ENCODE measurements at regions not wholly inside any gene's neighbourhood (a gene's known extent, or its start where the extent isn't known, plus 50 kb on each side); places are given as distances from the start of the nearest gene placed in this dataset.
"Not testable (repeated sequence)": the region's sequence is repeated elsewhere in the genome, so short reads cannot be mapped to it uniquely, and the experiment has no call there.

DNA sequence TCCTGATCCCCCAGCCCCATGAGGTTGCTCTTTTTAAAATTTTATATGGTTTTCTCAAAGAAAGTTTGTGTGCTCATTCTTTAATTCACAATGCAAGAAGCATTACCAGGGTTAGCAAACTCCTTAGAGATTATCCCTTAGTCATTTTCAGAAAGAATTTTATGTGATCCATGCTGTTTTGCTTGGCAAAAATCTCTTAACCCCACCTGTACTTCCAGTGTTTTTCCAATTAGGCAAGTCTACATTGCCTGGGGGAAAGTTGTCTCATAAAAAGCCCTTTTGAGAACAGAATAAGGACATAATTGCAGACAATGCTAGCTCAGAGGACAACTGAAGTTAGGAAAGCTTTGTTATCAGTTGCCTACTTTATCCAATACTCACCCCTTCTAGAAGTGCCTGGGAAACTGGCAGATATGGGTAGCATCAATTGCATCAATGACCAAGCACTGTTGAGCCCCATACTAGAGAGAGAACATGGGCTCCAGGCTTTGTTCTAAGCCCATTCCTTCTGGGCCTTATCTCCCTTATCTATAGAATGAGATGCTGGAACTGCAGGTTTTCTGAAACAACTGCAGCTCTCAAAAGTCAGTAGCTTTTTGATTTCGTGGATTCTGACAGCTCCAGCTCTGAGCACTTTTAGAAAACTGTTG lies 265.9 kb upstream of the SPHKAP start:
- Mint-ChIP-seq H3K4me1 (no peaks in the 10 kb centered on the region), H3K36me3 (no peaks in the 10 kb centered on the region)
- CTCF ChIA-PET = no interaction called here

DNA sequence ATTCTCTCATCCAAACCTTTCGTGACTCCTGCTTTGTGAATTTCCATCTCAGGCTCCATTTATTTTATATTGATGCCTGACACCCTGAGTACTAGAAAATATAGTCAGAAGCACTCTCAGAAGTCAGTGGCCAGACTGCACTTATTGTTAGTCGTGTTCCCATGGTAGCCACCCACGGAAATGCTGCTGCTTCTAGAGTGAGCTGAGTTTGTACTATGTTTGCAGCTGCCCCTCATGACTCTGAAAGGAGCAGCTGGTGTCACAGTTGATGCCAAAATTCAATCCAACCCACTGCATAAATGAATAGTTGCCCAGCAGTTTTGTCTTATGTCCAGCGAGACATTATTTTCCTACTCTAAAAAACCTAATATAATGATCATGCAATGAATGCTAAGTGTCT lies 265.2 kb upstream of the SPHKAP start:
- no peaks in the 10 kb centered on the region for H3K27me3 Mint-ChIP-seq

More for the DNA sequence above, 265.9 kb upstream of the SPHKAP start:
- DNase-seq = no peak
- H3K9me3 Mint-ChIP-seq = peaks cover 2% of the 10 kb centered on the region
- no peak overlapping the region for H3K4me3 Mint-ChIP-seq
- no peak overlapping the region for H3K27ac Mint-ChIP-seq
- H3K27me3 Mint-ChIP-seq = no peaks in the 10 kb centered on the region

DNA sequence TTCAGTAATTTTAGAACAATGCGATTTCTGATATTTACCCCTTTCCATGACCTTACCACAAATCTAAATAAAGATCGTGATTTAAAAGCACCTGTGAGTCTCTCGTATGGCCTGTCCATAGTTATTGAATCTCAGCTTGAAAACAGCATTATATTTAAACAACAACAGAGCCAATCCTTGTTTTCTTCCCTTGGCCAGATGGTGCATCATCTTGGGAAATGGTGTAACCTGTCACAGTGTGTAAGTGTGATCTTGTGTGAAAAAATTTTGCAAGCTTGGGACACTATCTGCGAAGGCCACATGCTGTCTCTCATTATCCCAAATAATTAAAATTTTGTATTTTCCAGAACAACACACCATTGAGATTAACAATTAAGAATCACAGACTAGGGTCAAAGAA lies 262.7 kb upstream of the SPHKAP start:
- H3K27me3 Mint-ChIP-seq = no peaks in the 10 kb centered on the region
- no peak overlapping the region for H3K27ac Mint-ChIP-seq
- no peaks in the 10 kb centered on the region for H3K4me1 Mint-ChIP-seq
- no peaks in the 10 kb centered on the region for H3K36me3 Mint-ChIP-seq
- peaks cover 4% of the 10 kb centered on the region for H3K9me3 Mint-ChIP-seq
- DNase-seq = no peak
- CTCF ChIA-PET = no interaction called here
- H3K4me3 Mint-ChIP-seq = no peak overlapping the region

More for the DNA sequence above, 265.2 kb upstream of the SPHKAP start:
- Mint-ChIP-seq H3K9me3 (peaks cover 2% of the 10 kb centered on the region), H3K27ac (no peak overlapping the region), H3K36me3 (no peaks in the 10 kb centered on the region), H3K4me3 (no peak overlapping the region), H3K4me1 (no peaks in the 10 kb centered on the region)
- no peak for DNase-seq
- CTCF ChIA-PET = no interaction called here

DNA sequence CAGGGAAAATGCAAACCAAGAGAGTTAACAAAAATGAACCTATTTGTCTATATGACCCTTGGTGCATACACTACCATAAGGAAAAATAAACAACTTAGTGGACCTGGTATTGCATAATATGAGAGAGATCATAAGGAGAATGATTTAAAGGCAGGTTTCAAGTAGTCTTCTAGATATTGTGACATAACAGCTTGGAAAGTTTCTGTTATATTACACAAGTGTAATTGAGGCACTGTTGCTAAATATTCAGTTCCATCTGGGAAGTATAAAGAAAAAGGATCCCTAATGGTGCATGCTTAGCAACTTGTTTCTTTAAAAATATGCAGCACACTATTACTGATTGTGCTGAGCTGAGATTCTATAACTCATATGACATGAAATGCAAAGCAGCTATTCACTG lies 252.2 kb upstream of the SPHKAP start:
- no peak overlapping the region for H3K27ac Mint-ChIP-seq
- peaks cover 8% of the 10 kb centered on the region for H3K9me3 Mint-ChIP-seq
- no peak for DNase-seq
- H3K4me1 Mint-ChIP-seq = no peaks in the 10 kb centered on the region
- H3K27me3 Mint-ChIP-seq = no peaks in the 10 kb centered on the region
- H3K36me3 Mint-ChIP-seq = no peaks in the 10 kb centered on the region
- no peak overlapping the region for H3K4me3 Mint-ChIP-seq
- CTCF ChIA-PET = no interaction called here

DNA sequence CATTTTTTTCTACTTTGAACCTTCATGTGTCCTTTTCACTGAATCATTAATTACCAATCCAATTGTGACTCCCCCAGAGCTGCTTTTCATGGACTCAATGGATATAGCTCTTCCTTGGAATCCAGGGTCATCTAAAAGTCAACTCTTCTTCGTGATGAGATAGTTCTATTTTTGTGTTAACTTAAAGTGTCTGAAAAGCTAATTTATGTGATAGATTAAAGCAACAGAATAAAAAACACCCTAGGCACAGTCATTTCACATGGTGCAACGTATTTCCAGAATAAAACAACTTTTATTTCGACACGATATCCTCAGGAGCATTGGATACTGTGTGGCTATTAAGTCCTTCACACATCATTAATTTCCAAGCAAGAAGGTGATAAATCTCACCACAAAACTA lies 250.6 kb upstream of the SPHKAP start:
- Mint-ChIP-seq H3K9me3 (peaks cover 19% of the 10 kb centered on the region), H3K27ac (no peak overlapping the region), H3K4me3 (no peak overlapping the region), H3K4me1 (no peaks in the 10 kb centered on the region), H3K36me3 (no peaks in the 10 kb centered on the region), H3K27me3 (no peaks in the 10 kb centered on the region)
- CTCF ChIA-PET = no interaction called here
- DNase-seq = no peak

DNA sequence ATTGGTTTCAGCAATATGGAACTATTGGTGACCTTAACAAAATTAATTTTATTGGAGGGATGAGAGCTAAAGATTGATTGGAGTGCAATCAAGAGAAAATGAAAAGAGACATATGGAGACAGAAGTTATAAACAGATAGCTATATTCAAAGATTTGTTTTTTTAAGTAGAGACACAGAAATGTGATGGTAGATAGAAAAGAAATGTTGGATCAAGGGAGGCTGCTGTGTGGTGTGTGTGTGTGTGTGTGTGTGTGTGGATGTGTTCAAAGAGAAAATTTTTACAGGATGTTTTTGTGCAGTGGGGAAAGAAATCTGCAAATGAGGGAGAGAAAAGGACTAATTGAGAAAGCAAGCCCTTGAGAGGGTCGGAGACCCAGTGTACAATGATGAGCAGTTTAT lies 249.5 kb upstream of the SPHKAP start:
- Mint-ChIP-seq H3K9me3 (peaks cover 19% of the 10 kb centered on the region), H3K27me3 (no peaks in the 10 kb centered on the region), H3K27ac (no peak overlapping the region), H3K4me3 (no peak overlapping the region), H3K4me1 (no peaks in the 10 kb centered on the region), H3K36me3 (no peaks in the 10 kb centered on the region)
- DNase-seq = no peak
- CTCF ChIA-PET = no interaction called here

DNA sequence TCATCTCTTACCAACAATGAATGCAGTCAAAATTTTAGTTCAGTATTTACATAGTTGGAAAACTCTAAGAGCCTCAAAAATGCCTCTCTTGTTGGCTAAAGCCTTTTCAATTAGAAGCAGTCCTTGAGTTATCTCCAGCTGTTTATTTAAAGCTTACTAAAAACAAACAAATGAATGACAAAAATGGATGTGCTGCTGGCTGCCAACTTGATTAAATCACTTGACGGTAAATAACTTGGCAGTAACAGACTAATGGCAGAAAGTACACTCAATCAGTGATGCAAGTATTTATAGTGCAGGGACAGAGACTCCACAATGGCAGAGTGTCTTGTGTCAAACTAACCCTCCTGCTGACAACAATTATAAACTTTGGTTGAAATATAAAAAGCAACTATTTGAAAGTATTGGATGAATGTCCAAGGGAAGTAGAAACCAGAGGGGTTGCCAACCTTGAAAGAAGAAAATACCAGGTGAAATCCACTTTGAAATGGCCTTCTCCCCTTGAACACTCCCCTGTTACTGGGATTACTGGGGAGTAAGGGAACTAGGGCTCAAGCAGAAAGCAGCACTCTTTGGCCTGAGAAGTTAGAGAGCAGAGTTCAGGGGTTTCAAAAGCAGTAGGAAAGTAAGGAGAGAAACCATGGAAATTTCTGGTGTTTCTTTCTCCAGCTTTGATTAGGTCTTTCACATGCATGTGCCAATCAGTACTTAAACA lies 245.2 kb upstream of the SPHKAP start:
- CTCF ChIA-PET = no interaction called here
- no peaks in the 10 kb centered on the region for H3K4me1 Mint-ChIP-seq
- no peaks in the 10 kb centered on the region for H3K27me3 Mint-ChIP-seq

DNA sequence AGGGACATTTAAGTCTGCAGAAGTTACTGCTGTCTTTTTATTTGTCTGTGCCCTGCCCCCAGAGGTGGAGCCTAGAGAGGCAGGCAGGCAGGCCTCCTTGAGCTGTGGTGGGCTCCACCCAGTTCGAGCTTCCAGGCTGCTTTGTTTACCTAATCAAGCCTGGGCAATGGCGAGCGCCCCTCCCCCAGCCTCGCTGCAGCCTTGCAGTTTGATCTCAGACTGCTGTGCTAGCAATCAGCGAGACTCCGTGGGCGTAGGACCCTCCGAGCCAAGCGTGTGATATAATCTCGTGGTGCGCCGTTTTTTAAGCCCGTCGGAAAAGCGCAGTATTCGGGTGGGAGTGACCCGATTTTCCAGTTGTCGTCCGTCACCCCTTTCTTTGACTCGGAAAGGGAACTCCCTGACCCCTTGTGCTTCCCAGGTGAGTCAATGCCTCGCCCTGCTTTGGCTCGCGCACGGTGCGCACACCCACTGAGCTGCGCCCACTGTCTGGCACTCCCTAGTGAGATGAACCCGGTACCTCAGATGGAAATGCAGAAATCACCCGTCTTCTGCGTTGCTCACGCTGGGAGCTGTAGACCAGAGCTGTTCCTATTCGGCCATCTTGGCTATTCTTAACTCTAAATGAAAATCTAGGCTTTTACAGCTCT lies 244.0 kb upstream of the SPHKAP start:
- H3K36me3 Mint-ChIP-seq, H3K4me3 Mint-ChIP-seq, H3K4me1 Mint-ChIP-seq, CTCF ChIA-PET, H3K27ac Mint-ChIP-seq, H3K27me3 Mint-ChIP-seq, DNase-seq: not testable (repeated sequence)
- H3K9me3 Mint-ChIP-seq = peaks cover 18% of the 10 kb centered on the region

More for the DNA sequence above, 245.2 kb upstream of the SPHKAP start:
- Mint-ChIP-seq H3K36me3 (no peaks in the 10 kb centered on the region), H3K27ac (no peak overlapping the region), H3K9me3 (peaks cover 21% of the 10 kb centered on the region), H3K4me3 (no peak overlapping the region)
- DNase-seq = no peak

DNA sequence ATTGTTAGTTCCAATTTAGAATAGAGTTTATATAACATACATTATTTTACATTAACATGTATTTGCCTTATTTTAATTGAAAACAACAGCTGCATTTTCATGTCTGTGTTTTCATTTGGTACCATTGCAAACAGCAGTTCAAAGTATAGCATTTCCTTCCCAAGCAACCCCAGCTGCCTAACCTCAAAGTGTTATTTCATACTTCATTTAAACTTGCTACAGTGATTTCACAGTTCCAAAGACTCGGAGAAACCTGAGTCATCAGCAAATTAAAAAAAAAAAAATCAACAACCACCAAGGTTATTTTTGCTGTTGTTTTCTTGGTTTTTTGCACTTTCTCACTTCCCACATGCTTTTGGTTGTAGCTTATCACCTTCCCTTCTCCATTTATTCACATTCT lies 236.5 kb upstream of the SPHKAP start:
- Mint-ChIP-seq H3K27me3 (no peaks in the 10 kb centered on the region), H3K4me1 (no peaks in the 10 kb centered on the region)

DNA sequence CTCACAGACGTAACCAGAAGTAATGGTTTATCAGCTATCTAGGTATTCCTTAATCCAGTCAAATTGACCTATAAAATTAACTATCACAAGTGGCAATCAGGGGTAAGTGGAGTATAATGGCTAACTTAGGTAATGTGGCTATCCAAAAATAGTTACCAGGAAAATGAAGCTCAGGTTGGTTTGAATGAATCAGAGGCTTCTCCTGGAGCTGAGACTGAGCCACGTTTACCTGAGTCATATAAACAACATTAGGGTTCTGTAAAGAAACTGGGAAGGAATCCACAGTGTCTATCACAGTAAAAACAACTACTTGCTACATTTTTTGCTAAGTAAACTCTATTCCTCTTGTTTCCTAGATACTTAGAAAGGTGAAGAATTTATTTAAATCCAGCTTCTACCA lies 236.0 kb upstream of the SPHKAP start:
- H3K36me3 Mint-ChIP-seq = no peaks in the 10 kb centered on the region
- no peaks in the 10 kb centered on the region for H3K27me3 Mint-ChIP-seq
- no peaks in the 10 kb centered on the region for H3K4me1 Mint-ChIP-seq
- peaks cover 3% of the 10 kb centered on the region for H3K9me3 Mint-ChIP-seq
- DNase-seq = no peak
- no peak overlapping the region for H3K4me3 Mint-ChIP-seq
- CTCF ChIA-PET = no interaction called here
- H3K27ac Mint-ChIP-seq = no peak overlapping the region

More for the DNA sequence above, 236.5 kb upstream of the SPHKAP start:
- H3K9me3 Mint-ChIP-seq = peaks cover 3% of the 10 kb centered on the region
- DNase-seq = no peak
- H3K36me3 Mint-ChIP-seq = no peaks in the 10 kb centered on the region
- H3K27ac Mint-ChIP-seq = no peak overlapping the region
- CTCF ChIA-PET = no interaction called here
- H3K4me3 Mint-ChIP-seq = no peak overlapping the region

DNA sequence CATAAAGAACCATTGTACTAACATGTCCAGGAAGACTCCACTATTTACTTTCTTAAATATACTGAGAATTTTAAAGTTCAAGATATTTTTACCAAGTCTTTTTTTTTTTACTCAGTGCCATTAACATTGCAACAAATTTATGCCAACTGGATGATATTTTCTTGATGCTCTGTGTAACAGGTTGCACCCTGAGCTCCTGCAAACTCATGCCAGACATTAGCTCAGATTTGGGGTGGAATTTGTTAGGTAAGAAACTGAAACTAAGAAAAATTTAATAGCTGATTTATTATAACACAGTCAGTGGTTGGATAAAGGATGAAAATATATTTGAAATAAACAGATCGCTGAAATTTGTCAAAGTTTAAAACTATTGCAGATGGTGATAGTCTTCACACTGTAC lies 228.6 kb upstream of the SPHKAP start:
- DNase-seq = no peak
- Mint-ChIP-seq H3K36me3 (no peaks in the 10 kb centered on the region), H3K4me1 (no peaks in the 10 kb centered on the region), H3K4me3 (no peak overlapping the region), H3K27me3 (no peaks in the 10 kb centered on the region), H3K27ac (no peak overlapping the region), H3K9me3 (peaks cover 2% of the 10 kb centered on the region)
- CTCF ChIA-PET = no interaction called here

DNA sequence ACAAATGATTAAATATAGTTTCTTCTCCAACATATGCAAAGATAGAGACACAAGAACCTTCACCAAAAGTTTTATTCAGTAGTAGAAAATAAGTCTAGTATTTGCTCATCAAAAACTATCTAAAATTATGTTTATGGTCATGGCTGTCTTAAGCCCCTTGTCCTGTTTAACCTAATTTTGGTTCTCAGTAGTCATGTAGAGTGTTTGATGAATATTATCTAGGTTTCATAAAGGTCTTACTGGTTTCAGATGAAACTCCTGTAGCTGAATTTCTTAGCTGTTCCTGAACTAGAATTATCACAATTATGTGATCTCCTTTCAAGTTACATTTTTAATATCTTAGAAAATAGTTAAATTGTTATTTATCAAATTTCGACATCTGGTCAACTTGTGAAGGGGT lies 228.0 kb upstream of the SPHKAP start:
- H3K27ac Mint-ChIP-seq = no peak overlapping the region
- CTCF ChIA-PET = no interaction called here
- H3K36me3 Mint-ChIP-seq = no peaks in the 10 kb centered on the region
- H3K4me1 Mint-ChIP-seq = no peaks in the 10 kb centered on the region
- H3K9me3 Mint-ChIP-seq = peaks cover 2% of the 10 kb centered on the region
- no peaks in the 10 kb centered on the region for H3K27me3 Mint-ChIP-seq
- DNase-seq = no peak
- no peak overlapping the region for H3K4me3 Mint-ChIP-seq

DNA sequence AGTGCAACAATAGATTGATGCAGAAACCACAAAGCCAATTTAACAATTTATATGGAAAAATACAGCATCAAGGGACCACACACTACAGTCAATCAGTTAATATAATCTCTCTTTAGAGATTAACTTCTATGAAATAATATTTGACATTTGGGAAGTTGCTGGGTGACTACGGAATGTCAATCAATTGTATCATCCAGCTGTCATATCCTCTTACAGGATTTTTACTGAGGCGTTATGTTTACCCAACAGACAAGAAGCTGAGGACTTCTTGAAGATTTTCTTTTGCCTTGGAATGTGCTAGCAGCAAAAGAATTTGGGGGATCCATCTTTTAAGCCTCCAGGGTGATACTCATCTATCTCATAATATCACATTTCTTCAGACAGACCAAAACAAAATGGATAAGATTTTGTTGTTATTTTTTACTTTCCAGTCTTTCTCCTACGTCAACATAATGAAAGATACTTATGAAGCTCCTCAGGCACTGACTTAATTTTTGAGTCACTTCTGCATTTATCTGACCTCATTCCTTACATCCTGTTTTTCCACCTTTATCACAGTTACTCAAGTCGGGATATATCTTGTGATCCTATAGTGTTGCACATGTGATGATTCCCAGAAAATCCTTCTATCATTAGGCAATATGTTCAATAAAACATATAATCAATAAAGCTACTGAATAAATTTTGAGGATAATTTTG lies 227.2 kb upstream of the SPHKAP start:
- no peak for DNase-seq
- no peaks in the 10 kb centered on the region for H3K27me3 Mint-ChIP-seq
- H3K36me3 Mint-ChIP-seq = no peaks in the 10 kb centered on the region
- CTCF ChIA-PET = no interaction called here
- H3K4me3 Mint-ChIP-seq = no peak overlapping the region
- H3K9me3 Mint-ChIP-seq = peaks cover 2% of the 10 kb centered on the region
- H3K4me1 Mint-ChIP-seq = no peaks in the 10 kb centered on the region
- no peak overlapping the region for H3K27ac Mint-ChIP-seq

DNA sequence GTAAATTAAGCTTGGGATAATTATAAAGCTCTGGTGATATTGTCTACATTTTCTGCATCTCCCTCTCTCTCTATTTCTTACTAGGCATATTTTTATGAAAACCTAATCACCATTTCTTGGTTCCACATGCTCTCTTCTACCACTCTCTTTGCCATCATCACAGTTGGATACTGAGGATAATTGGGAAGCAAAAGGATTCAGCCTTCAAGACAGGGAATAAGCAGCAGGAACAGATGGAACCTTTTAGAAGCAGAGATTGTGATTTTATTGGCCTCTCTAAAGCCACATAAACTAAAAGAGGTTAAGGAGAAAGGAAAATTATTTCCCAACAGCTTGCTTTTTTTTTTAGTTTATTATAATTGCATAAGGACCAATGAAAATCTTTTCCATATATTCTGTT lies 226.3 kb upstream of the SPHKAP start:
- Mint-ChIP-seq H3K36me3 (no peaks in the 10 kb centered on the region), H3K9me3 (peaks cover 2% of the 10 kb centered on the region), H3K4me1 (no peaks in the 10 kb centered on the region), H3K27ac (no peak overlapping the region), H3K27me3 (no peaks in the 10 kb centered on the region), H3K4me3 (no peak overlapping the region)
- no peak for DNase-seq
- CTCF ChIA-PET = no interaction called here

All from activated naive CD4-positive, alpha-beta T cell treated with anti-CD3 and anti-CD28 coated beads, Interleukin-2, amount 10 ng/mL, durations not matched to agents 7 days and 5 days (primary cell).